ENCODE measurements at regions not wholly inside any gene's neighbourhood (a gene's known extent, or its start where the extent isn't known, plus 50 kb on each side); places are given as distances from the start of the nearest gene placed in this dataset.

DNA sequence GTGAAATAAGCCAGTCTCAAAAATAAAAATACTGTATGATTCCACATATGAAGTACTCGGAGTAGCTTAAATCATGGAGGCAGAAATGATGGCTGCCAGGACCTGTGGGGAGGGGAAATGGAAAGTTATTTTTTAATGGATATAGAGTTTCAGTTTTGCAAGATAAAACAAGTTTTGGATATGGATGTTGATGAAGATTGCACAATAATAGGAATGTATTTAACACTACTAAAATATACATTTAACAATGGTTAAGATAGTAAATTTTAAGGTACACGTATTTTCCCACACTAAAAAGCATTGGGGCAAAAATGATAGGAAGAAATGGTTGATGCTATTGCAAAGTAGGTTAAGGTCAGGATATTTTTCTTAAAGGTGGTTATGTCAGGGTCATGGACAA, 1058.9 kb upstream of the MAP3K7 start:
- no peaks in the 10 kb centered on the region for H3K9me3 ChIP-seq (replicated peaks in 1 of 2; ENCODE audit: control insufficient read depth in 1 of 2, insufficient read depth in 1 of 2, low read length in 2 of 2)
- no peak for DNase-seq
- no peaks in the 10 kb centered on the region for H3K36me3 Mint-ChIP-seq
- no peak overlapping the region for H2AFZ ChIP-seq (ENCODE audit: insufficient read depth, low read depth, low read length, poor library complexity, severe bottlenecking)
- no peak overlapping the region for H3K4me2 ChIP-seq (replicated peaks; ENCODE audit: extremely low read depth, low read length, poor library complexity, severe bottlenecking)
- H3K4me3 ChIP-seq (replicated peaks in 1 of 3; ENCODE audit: low read depth in 2 of 3, low read length in 3 of 3): no peak overlapping the region
- H3K79me2 ChIP-seq (ENCODE audit: insufficient read depth, low read length): no peaks in the 10 kb centered on the region
- peaks cover 0 to 4% (median 2%) of the 10 kb centered on the region in 7 donors for H3K9me3 Mint-ChIP-seq
- H3K27ac Mint-ChIP-seq: no peak overlapping the region
- H3K4me3 Mint-ChIP-seq: no peak overlapping the region
- H3K27me3 Mint-ChIP-seq (ENCODE audit: low read depth in 3 of 3): no peaks in the 10 kb centered on the region
- H3K36me3 ChIP-seq (replicated peaks in 1 of 2; ENCODE audit: control insufficient read depth in 1 of 2, insufficient read depth in 2 of 2, low read length in 2 of 2): no peaks in the 10 kb centered on the region
- no peaks in the 10 kb centered on the region for H3K4me1 ChIP-seq (ENCODE audit: control insufficient read depth in 1 of 2, insufficient read depth in 2 of 2, low read length in 2 of 2)
- TF ChIP-seq, protein P1, sequence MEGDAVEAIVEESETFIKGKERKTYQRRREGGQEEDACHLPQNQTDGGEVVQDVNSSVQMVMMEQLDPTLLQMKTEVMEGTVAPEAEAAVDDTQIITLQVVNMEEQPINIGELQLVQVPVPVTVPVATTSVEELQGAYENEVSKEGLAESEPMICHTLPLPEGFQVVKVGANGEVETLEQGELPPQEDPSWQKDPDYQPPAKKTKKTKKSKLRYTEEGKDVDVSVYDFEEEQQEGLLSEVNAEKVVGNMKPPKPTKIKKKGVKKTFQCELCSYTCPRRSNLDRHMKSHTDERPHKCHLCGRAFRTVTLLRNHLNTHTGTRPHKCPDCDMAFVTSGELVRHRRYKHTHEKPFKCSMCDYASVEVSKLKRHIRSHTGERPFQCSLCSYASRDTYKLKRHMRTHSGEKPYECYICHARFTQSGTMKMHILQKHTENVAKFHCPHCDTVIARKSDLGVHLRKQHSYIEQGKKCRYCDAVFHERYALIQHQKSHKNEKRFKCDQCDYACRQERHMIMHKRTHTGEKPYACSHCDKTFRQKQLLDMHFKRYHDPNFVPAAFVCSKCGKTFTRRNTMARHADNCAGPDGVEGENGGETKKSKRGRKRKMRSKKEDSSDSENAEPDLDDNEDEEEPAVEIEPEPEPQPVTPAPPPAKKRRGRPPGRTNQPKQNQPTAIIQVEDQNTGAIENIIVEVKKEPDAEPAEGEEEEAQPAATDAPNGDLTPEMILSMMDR (IDR thresholded peaks at IDR 0.05): no peak
- no CpG with 5 or more reads among the region's 2 CpGs for WGBS (ENCODE audit: insufficient coverage)
- intact Hi-C loops (cut with micrococcal nuclease): no loop called here
- no peaks in the 10 kb centered on the region for H3K27me3 ChIP-seq (ENCODE audit: control insufficient read depth in 2 of 2, insufficient read depth in 2 of 2, low read length in 2 of 2)
- H3K9ac ChIP-seq (ENCODE audit: insufficient read depth, low read length, poor library complexity, severe bottlenecking): no peak overlapping the region
- H3K27ac ChIP-seq (ENCODE audit: low read depth in 1 of 2, low read length in 2 of 2): no peak overlapping the region
- no peaks in the 10 kb centered on the region for H3K4me1 Mint-ChIP-seq
- H4K20me1 ChIP-seq (ENCODE audit: insufficient read depth, low read length): no peaks in the 10 kb centered on the region

DNA sequence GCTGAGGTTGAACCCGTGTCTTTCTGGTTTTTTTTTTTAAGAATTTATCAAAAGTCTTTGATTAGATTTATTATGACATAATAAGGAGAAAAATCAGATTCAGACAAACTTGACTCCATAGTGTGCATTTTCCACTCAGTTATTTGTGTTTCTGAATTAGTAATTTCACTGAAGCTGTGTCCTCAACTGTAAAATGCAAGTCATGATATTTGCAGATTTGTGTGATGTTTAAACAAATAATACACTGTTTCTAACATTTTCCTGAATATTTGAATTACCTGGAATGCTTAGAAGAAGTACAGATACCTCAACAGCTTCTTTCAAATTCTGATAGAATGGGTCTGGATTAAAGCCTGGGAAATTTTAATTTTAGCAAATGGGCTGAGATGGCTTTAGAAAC, 1050.3 kb upstream of the MAP3K7 start:
- Histone ChIP-seq H3K4me1 (ENCODE audit: control insufficient read depth in 1 of 2, insufficient read depth in 2 of 2, low read length in 2 of 2) (no peaks in the 10 kb centered on the region), H3K4me3 (replicated peaks in 1 of 3; ENCODE audit: low read depth in 2 of 3, low read length in 3 of 3) (no peak overlapping the region), H3K79me2 (ENCODE audit: insufficient read depth, low read length) (no peaks in the 10 kb centered on the region), H3K36me3 (replicated peaks in 1 of 2; ENCODE audit: control insufficient read depth in 1 of 2, insufficient read depth in 2 of 2, low read length in 2 of 2) (no peaks in the 10 kb centered on the region), H3K27ac (ENCODE audit: low read depth in 1 of 2, low read length in 2 of 2) (no peak overlapping the region), H3K9ac (ENCODE audit: insufficient read depth, low read length, poor library complexity, severe bottlenecking) (no peak overlapping the region), H4K20me1 (ENCODE audit: insufficient read depth, low read length) (no peaks in the 10 kb centered on the region), H3K9me3 (replicated peaks in 1 of 2; ENCODE audit: control insufficient read depth in 1 of 2, insufficient read depth in 1 of 2, low read length in 2 of 2) (peaks cover 0 to 3% of the 10 kb centered on the region in 2 donors), H3K4me2 (replicated peaks; ENCODE audit: extremely low read depth, low read length, poor library complexity, severe bottlenecking) (no peak overlapping the region), H3K27me3 (ENCODE audit: control insufficient read depth in 2 of 2, insufficient read depth in 2 of 2, low read length in 2 of 2) (no peaks in the 10 kb centered on the region), H2AFZ (ENCODE audit: insufficient read depth, low read depth, low read length, poor library complexity, severe bottlenecking) (no peak overlapping the region)
- TF ChIP-seq, protein P1 (IDR thresholded peaks at IDR 0.05): no peak
- intact Hi-C loops (cut with micrococcal nuclease): no loop called here
- Mint-ChIP-seq H3K4me3 (no peak overlapping the region), H3K9me3 (peaks cover 0 to 19% (median 3%) of the 10 kb centered on the region in 7 donors), H3K27ac (no peak overlapping the region), H3K4me1 (no peaks in the 10 kb centered on the region), H3K27me3 (ENCODE audit: low read depth in 3 of 3) (no peaks in the 10 kb centered on the region), H3K36me3 (no peaks in the 10 kb centered on the region)
- WGBS (ENCODE audit: insufficient coverage): no CpG with 5 or more reads among the region's 1 CpG
- DNase-seq: no peak
